A549 (cell line): ENCODE measurements at regions not wholly inside any gene's neighbourhood (a gene's known extent, or its start where the extent isn't known, plus 50 kb on each side); places are given as distances from the start of the nearest gene placed in this dataset.

Source experiments
- ATAC-seq, 2 experiments: fragments of 200-7000 bp in 1 of 2; fragments of >200 bp in 1 of 2; cut with Nextera tagmentation in 1 of 2; cut with Tn5 transposase in 1 of 2; 3 replicates each; pipeline versions ENCODE4 v1.8.0 to v1.9.1; 2018 to 2020; ENCODE audit warnings: mild to moderate bottlenecking in 1 of 2, moderate library complexity in 1 of 2
- CTCF ChIA-PET: fragments of 300-600 bp; sonication (Branson Sonifier 250); formaldehyde crosslinking; extraction: SDS; loops from one replicate; lab custom pipeline; 2021; ENCODE audit warnings: antibody characterized with exemption, inconsistent platforms; lab: Yijun Ruan, JAX
- POLR2A ChIA-PET: fragments of 350-600 bp; formaldehyde crosslinking; extraction: SDS; loops from one replicate; lab custom pipeline; 2021; ENCODE audit warnings: antibody characterized with exemption, inconsistent platforms; lab: Yijun Ruan, JAX
- DNase-seq, 2 experiments: peaks; one replicate each; pipeline versions ENCODE4 v3.0.0 to v3.0.0-alpha.2; 2011 to 2016; ENCODE audit warnings: low read depth in 1 of 2, low spot score in 1 of 2
- FAIRE-seq: peaks from 2 replicates; lab custom pipeline; 2011; peaks lifted over from hg19 to GRCh38; lab: Jason Lieb, UNC
- H3K27ac ChIP-seq, 2 experiments: fragments of >200 bp; sonication (Bioruptor Twin); formaldehyde crosslinking; 3 replicates each; pipeline ENCODE4 v1.5.1; 2016 to 2017
- H3K4me1 ChIP-seq: fragments of >200 bp; sonication (Bioruptor Twin); formaldehyde crosslinking; 3 replicates; pipeline ENCODE4 v1.6.1; 2016
- H3K4me2 ChIP-seq: fragments of >200 bp; sonication (Bioruptor Twin); formaldehyde crosslinking; 3 replicates; pipeline ENCODE4 v1.6.1; 2016
- H3K4me3 ChIP-seq: fragments of >200 bp; sonication (Bioruptor Twin); formaldehyde crosslinking; 3 replicates; pipeline ENCODE4 v1.5.1; 2016
- H3K9me3 ChIP-seq: fragments of >200 bp; sonication (Bioruptor Twin); formaldehyde crosslinking; 3 replicates; pipeline ENCODE4 v1.6.1; 2016
- BCL3 ChIP-seq: fragments of >200 bp; sonication (Bioruptor Twin); formaldehyde crosslinking; IDR thresholded peaks from 3 replicates; pipeline ENCODE4 v1.6.1; 2016
- CHD4 ChIP-seq: fragments of 200-600 bp; sonication (generic); IDR thresholded peaks from 2 replicates; pipeline ENCODE4 v1.6.1; 2016; ENCODE audit warnings: antibody characterized with exemption, mild to moderate bottlenecking, borderline replicate concordance
- FOSL2 ChIP-seq, 2 experiments: fragments of 450-650 bp in 1 of 2; fragments of >200 bp in 1 of 2; sonication (Bioruptor Twin) in 1 of 2; formaldehyde crosslinking; IDR thresholded peaks; 2 replicates each; pipeline versions ENCODE4 v1.5.0 to v1.6.1; 2016 to 2020; ENCODE audit warnings: mild to moderate bottlenecking in 1 of 2, moderate library complexity in 1 of 2
- KDM1A ChIP-seq: fragments of 200-600 bp; sonication (generic); IDR thresholded peaks from 2 replicates; pipeline ENCODE4 v1.6.1; 2016; ENCODE audit warnings: low read depth, mild to moderate bottlenecking
- KDM5A ChIP-seq: fragments of 200-600 bp; sonication (generic); IDR thresholded peaks from 2 replicates; pipeline ENCODE4 v1.6.1; 2016; ENCODE audit warnings: antibody characterized with exemption, mild to moderate bottlenecking
- MAFK ChIP-seq: fragments of 450-650 bp; IDR thresholded peaks from 2 replicates; pipeline ENCODE4 v1.6.1; 2014; ENCODE audit not compliant: partially characterized antibody
- POLR2AphosphoS2 ChIP-seq: conservative IDR thresholded peaks from 2 replicates; pipeline ENCODE4 v1.6.1; 2012; ENCODE audit warnings: low read length, improper control_type of control experiment, inconsistent platforms
- RAD21 ChIP-seq, 2 experiments: fragments of >200 bp in 1 of 2; sonication (Bioruptor Twin) in 1 of 2; formaldehyde crosslinking in 1 of 2; IDR thresholded peaks in 1 of 2; conservative IDR thresholded peaks in 1 of 2; 2 replicates in 1 of 2; 3 replicates in 1 of 2; pipeline ENCODE4 v1.6.1; 2012 to 2018; ENCODE audit warnings: inconsistent platforms in 1 of 2
- RFX5 ChIP-seq: fragments of 450-650 bp; IDR thresholded peaks from 2 replicates; pipeline ENCODE4 v1.7.1; 2014; ENCODE audit warnings: antibody characterized with exemption, mild to moderate bottlenecking, moderate library complexity
- SMC3 ChIP-seq: fragments of >200 bp; sonication (Bioruptor Twin); formaldehyde crosslinking; IDR thresholded peaks from 3 replicates; pipeline ENCODE4 v1.6.1; 2018; ENCODE audit warnings: inconsistent platforms
- TFCP2L1 ChIP-seq: fragments of 250-450 bp; sonication (Bioruptor Pico); IDR thresholded peaks from 2 replicates; pipeline ENCODE4 v1.5.0; 2021; ENCODE audit warnings: mild to moderate bottlenecking
- ZC3H11A ChIP-seq: fragments of 450-650 bp; IDR thresholded peaks from 2 replicates; pipeline ENCODE4 v1.6.1; 2014; ENCODE audit warnings: antibody characterized with exemption, mild to moderate bottlenecking
- ZNF302 ChIP-seq: fragments of 250-450 bp; sonication (Bioruptor Pico); IDR thresholded peaks from 2 replicates; pipeline ENCODE4 v1.9.0; 2021; ENCODE audit warnings: inconsistent platforms, mild to moderate bottlenecking, moderate library complexity
- ZSCAN20 ChIP-seq: fragments of 250-450 bp; sonication (Bioruptor Pico); IDR thresholded peaks from 2 replicates; pipeline ENCODE4 v1.8.0; 2022; ENCODE audit warnings: mild to moderate bottlenecking, moderate library complexity
- WGBS: methylation state at CpG from one replicate; pipeline ENCODE4 v1.1.6; 2017; ENCODE audit errors: missing lambda C conversion rate; 5-methylcytosine and 5-hydroxymethylcytosine counted together

GRCh38 chr1:209302779-209303568, 280.5 kb upstream of the CAMK1G start:
- FAIRE-seq, result no peak
- POLR2A ChIA-PET, result no interaction called here
- 65% methylated on average over 7 of the region's 7 CpGs for WGBS
- TF ChIP-seq CHD4 (no peak), MAFK (no peak), BCL3 (no peak)
- TF ChIP-seq, all 56 proteins: peak for 0
- no peaks in the 10 kb centered on the region for H3K9me3 ChIP-seq
- no peak for DNase-seq
- H3K27ac ChIP-seq, result no peak overlapping the region
- H3K4me1 ChIP-seq, result no peaks in the 10 kb centered on the region
- no peak for ATAC-seq
- H3K4me3 ChIP-seq, result no peak overlapping the region
- no peak overlapping the region for H3K4me2 ChIP-seq
- CTCF ChIA-PET, result interaction anchor here (0.7 kb wide), 1 partner anchor 34 kb away, joined by 3 read pairs; no protein-coding TSS in a partner anchor

DNA sequence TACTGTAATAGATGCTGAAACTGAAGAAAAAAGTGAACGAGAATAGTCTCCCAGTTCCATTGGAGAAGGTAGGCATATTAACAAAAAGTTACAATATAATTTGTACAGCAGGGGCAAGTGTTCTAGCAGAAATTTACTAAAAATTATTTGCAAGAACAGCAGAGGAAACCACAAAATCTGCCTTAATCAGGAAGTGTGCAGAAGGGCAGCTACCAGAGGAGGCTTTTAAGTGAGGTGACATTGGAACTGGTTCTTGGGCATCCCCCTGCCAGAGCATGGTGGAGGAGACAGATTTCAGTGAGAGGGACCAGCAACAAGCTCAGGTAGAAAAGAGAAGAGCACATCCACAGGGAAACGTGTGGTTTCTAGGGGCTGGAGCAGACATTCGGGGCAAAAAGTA, 279.3 kb upstream of the CAMK1G start:
- ATAC-seq, result no peak
- TF ChIP-seq KDM1A, result no peak
- TF ChIP-seq TFCP2L1 (CRISPR knock-in tag), result no peak
- TF ChIP-seq POLR2AphosphoS2, result no peak
- TF ChIP-seq RAD21 (conservative IDR thresholded peaks at IDR 0.05 in 1 of 2, IDR thresholded peaks at IDR 0.05 in 1 of 2), result no peak
- TF ChIP-seq ZSCAN20 (CRISPR knock-in tag), result no peak
- TF ChIP-seq BCL3, result no peak
- TF ChIP-seq FOSL2 (IDR thresholded peaks at IDR 0.05), result no peak
- TF ChIP-seq FOSL2 (CRISPR knock-in tag; IDR thresholded peaks at IDR 0.05), result no peak
- ChIA-PET CTCF (interaction anchor here (1.6 kb wide), 1 partner anchor 11 kb away, joined by 4 read pairs; no protein-coding TSS in a partner anchor), POLR2A (no interaction called here)
- H3K4me3 ChIP-seq, result no peak overlapping the region
- no peak for DNase-seq
- FAIRE-seq, result no peak
- H3K4me2 ChIP-seq, result no peak overlapping the region
- no peaks in the 10 kb centered on the region for H3K4me1 ChIP-seq
- no peaks in the 10 kb centered on the region for H3K9me3 ChIP-seq
- H3K27ac ChIP-seq, result no peak overlapping the region
- WGBS, result 28% methylated on average over 3 of the region's 3 CpGs

DNA sequence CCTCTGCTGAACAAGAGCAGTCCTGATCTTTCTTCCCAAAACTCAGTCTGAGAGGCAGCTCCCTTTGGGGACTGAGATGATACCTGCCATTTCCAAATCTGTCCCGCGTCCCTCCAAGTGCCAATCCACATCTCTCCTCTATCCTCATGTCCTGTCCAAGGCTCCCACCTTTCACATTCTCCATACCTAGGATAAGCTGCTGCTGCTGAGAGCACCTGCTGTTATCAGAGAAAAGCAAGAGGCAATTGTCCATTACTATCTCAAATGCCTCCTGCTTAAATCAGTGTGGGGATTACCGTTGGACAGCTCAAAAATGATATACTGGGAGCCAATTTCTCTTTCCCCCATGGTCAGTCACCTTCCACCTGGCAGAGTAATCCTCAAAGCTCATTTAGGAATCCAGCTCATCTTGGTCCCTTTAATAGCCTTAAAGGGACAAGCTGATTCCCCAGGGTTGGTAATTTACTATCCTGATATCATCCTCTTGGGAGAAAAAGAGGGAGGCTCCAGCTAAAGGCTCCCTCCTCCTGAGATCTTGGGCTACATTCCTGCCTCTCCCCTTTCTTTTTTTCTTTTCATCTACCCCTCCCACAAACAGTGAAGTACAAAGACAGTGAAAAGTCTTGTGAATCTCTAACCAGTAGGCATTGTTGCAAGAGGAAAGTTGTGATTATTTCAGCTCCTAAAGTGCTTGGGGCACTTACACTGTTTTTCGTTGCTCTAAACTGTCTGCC, 278.1 kb upstream of the CAMK1G start:
- TF ChIP-seq SMC3, result no peak
- no peak for TF ChIP-seq KDM5A
- TF ChIP-seq ZC3H11A, result no peak
- TF ChIP-seq FOSL2 (IDR thresholded peaks at IDR 0.05), result no peak
- no peak for TF ChIP-seq FOSL2 (CRISPR knock-in tag; IDR thresholded peaks at IDR 0.05)
- TF ChIP-seq RFX5, result no peak
- no peak for TF ChIP-seq ZNF302 (CRISPR knock-in tag)
- TF ChIP-seq CHD4, result no peak
- no peak for TF ChIP-seq RAD21 (conservative IDR thresholded peaks at IDR 0.05 in 1 of 2, IDR thresholded peaks at IDR 0.05 in 1 of 2)
- no peak overlapping the region for H3K27ac ChIP-seq
- ChIA-PET CTCF (interaction anchor here (1.6 to 1.8 kb wide), 2 partner anchors 10 to 56 kb away, joined by 4 read pairs; no protein-coding TSS in a partner anchor), POLR2A (no interaction called here)
- no peak for ATAC-seq
- H3K4me1 ChIP-seq, result no peaks in the 10 kb centered on the region
- DNase-seq, result no peak
- H3K4me2 ChIP-seq, result no peak overlapping the region
- H3K4me3 ChIP-seq, result no peak overlapping the region
- no peak for FAIRE-seq
- WGBS, result 46% methylated on average over 4 of the region's 4 CpGs
- no peaks in the 10 kb centered on the region for H3K9me3 ChIP-seq
